ENCODE measurements at regions not wholly inside any gene's neighbourhood (a gene's known extent, or its start where the extent isn't known, plus 50 kb on each side); places are given as distances from the start of the nearest gene placed in this dataset.

GRCh38 chr9:71582347-71582746, 186.0 kb downstream of the CEMIP2 start:
- no peak for ATAC-seq

GRCh38 chr9:71581101-71581500, 187.2 kb downstream of the CEMIP2 start:
- no peak for ATAC-seq
- TF ChIP-seq ZNF8 (CRISPR knock-in tag; IDR thresholded peaks at IDR 0.05), result no peak

More at GRCh38 chr9:71582347-71582746, 186.0 kb downstream of the CEMIP2 start:
- TF ChIP-seq ZFP3 (CRISPR knock-in tag; IDR thresholded peaks at IDR 0.05) (no peak), ZFP30 (CRISPR knock-in tag; IDR thresholded peaks at IDR 0.05) (no peak), ZC3H10 (CRISPR knock-in tag; IDR thresholded peaks at IDR 0.05) (no peak), ZNF8 (CRISPR knock-in tag; IDR thresholded peaks at IDR 0.05) (no peak), ZNF565 (CRISPR knock-in tag; conservative IDR thresholded peaks at IDR 0.05; ENCODE audit: low read depth) (no peak), ARNTL (CRISPR knock-in tag; IDR thresholded peaks at IDR 0.05; ENCODE audit: borderline replicate concordance, low read depth) (no peak), OSR1 (CRISPR knock-in tag; IDR thresholded peaks at IDR 0.05) (no peak), RARB (CRISPR knock-in tag; IDR thresholded peaks at IDR 0.05) (no peak), CSRNP3 (CRISPR knock-in tag; IDR thresholded peaks at IDR 0.05) (no peak), ISL1 (CRISPR knock-in tag; IDR thresholded peaks at IDR 0.05) (no peak), GLIS3 (CRISPR knock-in tag; IDR thresholded peaks at IDR 0.05) (no peak)

- TF ChIP-seq GLIS3 (CRISPR knock-in tag; IDR thresholded peaks at IDR 0.05) (no peak), OSR1 (CRISPR knock-in tag; IDR thresholded peaks at IDR 0.05) (no peak), ZNF8 (CRISPR knock-in tag; IDR thresholded peaks at IDR 0.05) (no peak), ZFP30 (CRISPR knock-in tag; IDR thresholded peaks at IDR 0.05) (no peak), ZC3H10 (CRISPR knock-in tag; IDR thresholded peaks at IDR 0.05) (no peak), ESRRG (CRISPR knock-in tag; IDR thresholded peaks at IDR 0.05) (no peak), SNAI2 (CRISPR knock-in tag; IDR thresholded peaks at IDR 0.05) (no peak), ZFP3 (CRISPR knock-in tag; IDR thresholded peaks at IDR 0.05) (no peak), ZNF565 (CRISPR knock-in tag; conservative IDR thresholded peaks at IDR 0.05; ENCODE audit: low read depth) (no peak), ISL1 (CRISPR knock-in tag; IDR thresholded peaks at IDR 0.05) (no peak)
- no peak for ATAC-seq
Observed at GRCh38 chr9:71571186-71571585, 197.1 kb downstream of the CEMIP2 start.

DNA sequence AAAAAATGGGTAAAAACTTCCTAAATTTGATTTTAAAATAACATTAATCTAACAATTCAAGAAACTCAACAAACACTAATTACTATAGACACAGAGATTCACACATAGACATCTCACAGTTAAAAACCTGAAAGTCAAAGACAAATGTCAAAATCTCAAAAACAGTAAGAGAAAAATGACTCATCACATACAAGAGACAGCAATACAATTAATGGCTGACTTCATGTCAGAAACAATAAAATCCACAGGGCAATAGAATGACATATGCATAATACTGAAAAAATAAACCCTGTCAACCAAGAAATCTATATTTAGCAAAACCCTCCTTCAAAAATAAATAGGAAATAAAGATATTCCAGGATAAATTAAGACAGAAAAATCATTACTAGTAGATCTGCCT, 200.4 kb downstream of the CEMIP2 start:
- no peak for ATAC-seq
- TF ChIP-seq ZNF70 (CRISPR knock-in tag; IDR thresholded peaks at IDR 0.05), result no peak
- TF ChIP-seq, protein P1, sequence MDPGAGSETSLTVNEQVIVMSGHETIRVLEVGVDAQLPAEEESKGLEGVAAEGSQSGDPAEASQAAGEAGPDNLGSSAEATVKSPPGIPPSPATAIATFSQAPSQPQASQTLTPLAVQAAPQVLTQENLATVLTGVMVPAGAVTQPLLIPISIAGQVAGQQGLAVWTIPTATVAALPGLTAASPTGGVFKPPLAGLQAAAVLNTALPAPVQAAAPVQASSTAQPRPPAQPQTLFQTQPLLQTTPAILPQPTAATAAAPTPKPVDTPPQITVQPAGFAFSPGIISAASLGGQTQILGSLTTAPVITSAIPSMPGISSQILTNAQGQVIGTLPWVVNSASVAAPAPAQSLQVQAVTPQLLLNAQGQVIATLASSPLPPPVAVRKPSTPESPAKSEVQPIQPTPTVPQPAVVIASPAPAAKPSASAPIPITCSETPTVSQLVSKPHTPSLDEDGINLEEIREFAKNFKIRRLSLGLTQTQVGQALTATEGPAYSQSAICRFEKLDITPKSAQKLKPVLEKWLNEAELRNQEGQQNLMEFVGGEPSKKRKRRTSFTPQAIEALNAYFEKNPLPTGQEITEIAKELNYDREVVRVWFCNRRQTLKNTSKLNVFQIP (CRISPR knock-in tag; IDR thresholded peaks at IDR 0.05; ENCODE audit: borderline replicate concordance, low read depth), result no peak

GRCh38 chr9:71562140-71562539, 206.2 kb downstream of the CEMIP2 start:
- no peak for ATAC-seq
- TF ChIP-seq ZC3H10 (CRISPR knock-in tag; IDR thresholded peaks at IDR 0.05) (no peak), GLIS3 (CRISPR knock-in tag; IDR thresholded peaks at IDR 0.05) (no peak), OSR1 (CRISPR knock-in tag; IDR thresholded peaks at IDR 0.05) (no peak), TSHZ2 (CRISPR knock-in tag; IDR thresholded peaks at IDR 0.05) (no peak), ZNF565 (CRISPR knock-in tag; conservative IDR thresholded peaks at IDR 0.05; ENCODE audit: low read depth) (no peak), RARB (CRISPR knock-in tag; IDR thresholded peaks at IDR 0.05) (no peak), BACH2 (CRISPR knock-in tag; IDR thresholded peaks at IDR 0.05; ENCODE audit: borderline replicate concordance) (no peak), TOX (CRISPR knock-in tag; IDR thresholded peaks at IDR 0.05; ENCODE audit: borderline replicate concordance) (no peak), ZNF8 (CRISPR knock-in tag; IDR thresholded peaks at IDR 0.05) (no peak), TCF4 (CRISPR knock-in tag; IDR thresholded peaks at IDR 0.05; ENCODE audit: borderline replicate concordance) (no peak), ZFP30 (CRISPR knock-in tag; IDR thresholded peaks at IDR 0.05) (no peak), ZFP3 (CRISPR knock-in tag; IDR thresholded peaks at IDR 0.05) (no peak), PPARA (CRISPR knock-in tag; IDR thresholded peaks at IDR 0.05; ENCODE audit: borderline replicate concordance) (no peak), ISL1 (CRISPR knock-in tag; IDR thresholded peaks at IDR 0.05) (no peak), CSRNP3 (CRISPR knock-in tag; IDR thresholded peaks at IDR 0.05) (no peak), ESRRG (CRISPR knock-in tag; IDR thresholded peaks at IDR 0.05) (no peak), ARNTL (CRISPR knock-in tag; IDR thresholded peaks at IDR 0.05; ENCODE audit: borderline replicate concordance, low read depth) (no peak), ZNF70 (CRISPR knock-in tag; IDR thresholded peaks at IDR 0.05) (no peak)
- TF ChIP-seq, protein P2, sequence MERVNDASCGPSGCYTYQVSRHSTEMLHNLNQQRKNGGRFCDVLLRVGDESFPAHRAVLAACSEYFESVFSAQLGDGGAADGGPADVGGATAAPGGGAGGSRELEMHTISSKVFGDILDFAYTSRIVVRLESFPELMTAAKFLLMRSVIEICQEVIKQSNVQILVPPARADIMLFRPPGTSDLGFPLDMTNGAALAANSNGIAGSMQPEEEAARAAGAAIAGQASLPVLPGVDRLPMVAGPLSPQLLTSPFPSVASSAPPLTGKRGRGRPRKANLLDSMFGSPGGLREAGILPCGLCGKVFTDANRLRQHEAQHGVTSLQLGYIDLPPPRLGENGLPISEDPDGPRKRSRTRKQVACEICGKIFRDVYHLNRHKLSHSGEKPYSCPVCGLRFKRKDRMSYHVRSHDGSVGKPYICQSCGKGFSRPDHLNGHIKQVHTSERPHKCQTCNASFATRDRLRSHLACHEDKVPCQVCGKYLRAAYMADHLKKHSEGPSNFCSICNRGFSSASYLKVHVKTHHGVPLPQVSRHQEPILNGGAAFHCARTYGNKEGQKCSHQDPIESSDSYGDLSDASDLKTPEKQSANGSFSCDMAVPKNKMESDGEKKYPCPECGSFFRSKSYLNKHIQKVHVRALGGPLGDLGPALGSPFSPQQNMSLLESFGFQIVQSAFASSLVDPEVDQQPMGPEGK (CRISPR knock-in tag; IDR thresholded peaks at IDR 0.05; ENCODE audit: borderline replicate concordance), result no peak
- TF ChIP-seq, protein P1 (CRISPR knock-in tag; IDR thresholded peaks at IDR 0.05; ENCODE audit: borderline replicate concordance, low read depth), result no peak
